ENCODE measurements at regions not wholly inside any gene's neighbourhood (a gene's known extent, or its start where the extent isn't known, plus 50 kb on each side); places are given as distances from the start of the nearest gene placed in this dataset.

DNA sequence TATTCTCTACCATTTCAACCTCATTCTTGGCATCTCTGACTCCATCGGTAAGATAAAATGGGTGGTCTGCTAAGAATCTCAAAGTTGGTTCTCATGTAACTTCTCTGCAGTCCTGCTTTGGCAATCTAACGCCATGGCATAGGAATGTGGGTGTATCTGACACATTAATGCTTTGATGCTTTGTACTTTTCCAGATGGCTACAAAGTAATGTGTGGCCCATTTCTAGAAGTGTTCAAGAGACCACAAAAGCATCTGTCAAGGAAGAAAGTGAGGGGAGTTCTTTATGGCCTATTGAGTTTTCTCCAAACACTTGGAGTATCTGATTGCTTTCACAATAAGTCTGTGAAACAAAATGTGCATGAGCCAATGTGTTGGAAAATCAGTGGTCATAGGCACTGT lies 339.9 kb upstream of the TGFBR2 start:
- no peak overlapping the region for H3K4me3 ChIP-seq (ENCODE audit: low read depth, low read length)
- TF ChIP-seq, protein P1, sequence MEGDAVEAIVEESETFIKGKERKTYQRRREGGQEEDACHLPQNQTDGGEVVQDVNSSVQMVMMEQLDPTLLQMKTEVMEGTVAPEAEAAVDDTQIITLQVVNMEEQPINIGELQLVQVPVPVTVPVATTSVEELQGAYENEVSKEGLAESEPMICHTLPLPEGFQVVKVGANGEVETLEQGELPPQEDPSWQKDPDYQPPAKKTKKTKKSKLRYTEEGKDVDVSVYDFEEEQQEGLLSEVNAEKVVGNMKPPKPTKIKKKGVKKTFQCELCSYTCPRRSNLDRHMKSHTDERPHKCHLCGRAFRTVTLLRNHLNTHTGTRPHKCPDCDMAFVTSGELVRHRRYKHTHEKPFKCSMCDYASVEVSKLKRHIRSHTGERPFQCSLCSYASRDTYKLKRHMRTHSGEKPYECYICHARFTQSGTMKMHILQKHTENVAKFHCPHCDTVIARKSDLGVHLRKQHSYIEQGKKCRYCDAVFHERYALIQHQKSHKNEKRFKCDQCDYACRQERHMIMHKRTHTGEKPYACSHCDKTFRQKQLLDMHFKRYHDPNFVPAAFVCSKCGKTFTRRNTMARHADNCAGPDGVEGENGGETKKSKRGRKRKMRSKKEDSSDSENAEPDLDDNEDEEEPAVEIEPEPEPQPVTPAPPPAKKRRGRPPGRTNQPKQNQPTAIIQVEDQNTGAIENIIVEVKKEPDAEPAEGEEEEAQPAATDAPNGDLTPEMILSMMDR (IDR thresholded peaks at IDR 0.05; ENCODE audit: insufficient read depth, low read length, poor library complexity, severe bottlenecking): no peak
- no peak for DNase-seq (ENCODE audit: low read depth)
- no peaks in the 10 kb centered on the region for H3K36me3 ChIP-seq (ENCODE audit: control insufficient read depth, insufficient read depth, low read length)
- H3K27me3 ChIP-seq (ENCODE audit: control insufficient read depth, insufficient read depth, low read length): no peaks in the 10 kb centered on the region

DNA sequence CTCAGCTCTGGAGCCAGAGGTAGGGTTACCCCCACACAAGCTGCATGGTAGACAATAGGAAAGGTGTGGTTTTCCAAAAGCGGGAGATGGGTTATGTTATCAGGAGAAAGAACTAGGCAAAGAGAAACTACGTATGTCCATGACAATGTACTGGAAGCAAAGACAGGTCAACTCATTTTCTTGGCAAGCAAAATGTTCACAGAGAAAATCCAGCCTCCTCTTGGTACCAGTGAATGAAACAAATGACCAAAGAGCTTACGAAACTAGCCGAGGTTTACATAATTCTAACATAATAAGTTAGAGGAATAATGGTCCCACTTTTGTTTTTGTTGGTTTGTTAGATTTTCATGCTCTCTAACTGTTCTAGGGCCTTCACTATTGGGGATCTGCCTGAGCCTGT lies 338.1 kb upstream of the TGFBR2 start:
- TF ChIP-seq, protein P1 (IDR thresholded peaks at IDR 0.05; ENCODE audit: insufficient read depth, low read length, poor library complexity, severe bottlenecking): no peak
- Histone ChIP-seq H3K27me3 (ENCODE audit: control insufficient read depth, insufficient read depth, low read length) (no peaks in the 10 kb centered on the region), H3K4me3 (ENCODE audit: low read depth, low read length) (no peak overlapping the region), H3K36me3 (ENCODE audit: control insufficient read depth, insufficient read depth, low read length) (no peaks in the 10 kb centered on the region)
- no peak for DNase-seq (ENCODE audit: low read depth)

DNA sequence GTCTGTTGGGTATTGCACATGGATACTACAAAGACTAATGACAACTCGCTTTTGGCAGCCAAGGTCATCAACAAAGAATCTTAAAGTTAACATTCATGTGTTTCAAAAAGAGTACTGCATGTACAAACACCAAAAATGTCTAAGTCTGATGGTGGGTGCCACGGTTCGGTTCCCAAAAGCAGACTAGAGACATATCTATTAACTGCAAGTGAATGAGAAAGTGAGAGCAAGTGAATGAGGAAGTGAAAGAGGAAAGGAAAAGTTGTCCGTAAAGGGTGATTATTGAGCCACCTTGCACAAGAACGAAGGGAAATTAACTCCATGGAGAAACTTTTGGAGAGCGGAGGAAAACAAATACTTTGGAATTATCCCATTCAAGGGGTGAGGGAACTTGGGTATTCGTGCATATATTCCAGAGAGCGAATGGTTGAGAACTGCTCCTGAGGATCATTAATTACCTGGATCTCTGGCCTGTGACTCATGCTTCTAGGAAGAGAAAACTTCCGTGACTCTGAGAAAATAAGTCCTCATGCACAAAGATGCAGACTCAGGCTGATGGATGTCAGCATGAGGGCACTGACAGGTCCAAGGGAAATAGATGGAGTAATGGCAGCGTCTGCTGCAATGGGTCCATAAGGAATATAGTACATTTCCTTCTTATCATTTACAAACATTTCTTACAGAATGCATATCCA lies 336.5 kb upstream of the TGFBR2 start:
- TF ChIP-seq, protein P1 (IDR thresholded peaks at IDR 0.05; ENCODE audit: insufficient read depth, low read length, poor library complexity, severe bottlenecking): no peak

DNA sequence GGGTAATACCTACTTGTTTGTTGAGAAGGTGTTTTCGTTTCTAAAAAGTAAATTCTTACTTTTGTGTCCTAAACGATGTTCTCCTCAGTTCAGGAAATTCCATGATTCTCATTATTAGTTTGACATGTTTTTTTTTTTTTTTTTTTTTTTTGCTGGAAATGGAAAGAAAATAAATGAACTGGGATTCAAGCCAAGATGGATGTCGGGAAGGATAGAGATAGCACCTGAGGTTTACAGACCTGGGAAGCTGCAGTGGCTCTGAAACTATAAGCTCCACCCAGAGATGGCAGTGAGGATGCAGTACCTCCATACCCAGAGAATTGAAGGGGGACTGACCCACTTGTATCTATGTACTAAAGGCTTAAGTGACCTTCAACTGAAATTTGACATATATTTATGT lies 334.6 kb upstream of the TGFBR2 start:
- Histone ChIP-seq H3K4me3 (ENCODE audit: low read depth, low read length) (no peak overlapping the region), H3K36me3 (ENCODE audit: control insufficient read depth, insufficient read depth, low read length) (no peaks in the 10 kb centered on the region), H3K27me3 (ENCODE audit: control insufficient read depth, insufficient read depth, low read length) (no peaks in the 10 kb centered on the region)
- DNase-seq (ENCODE audit: low read depth): no peak
- TF ChIP-seq, protein P1 (IDR thresholded peaks at IDR 0.05; ENCODE audit: insufficient read depth, low read length, poor library complexity, severe bottlenecking): no peak

More for the DNA sequence above, 336.5 kb upstream of the TGFBR2 start:
- DNase-seq (ENCODE audit: low read depth): no peak
- H3K4me3 ChIP-seq (ENCODE audit: low read depth, low read length): no peak overlapping the region
- no peaks in the 10 kb centered on the region for H3K27me3 ChIP-seq (ENCODE audit: control insufficient read depth, insufficient read depth, low read length)
- H3K36me3 ChIP-seq (ENCODE audit: control insufficient read depth, insufficient read depth, low read length): no peaks in the 10 kb centered on the region

DNA sequence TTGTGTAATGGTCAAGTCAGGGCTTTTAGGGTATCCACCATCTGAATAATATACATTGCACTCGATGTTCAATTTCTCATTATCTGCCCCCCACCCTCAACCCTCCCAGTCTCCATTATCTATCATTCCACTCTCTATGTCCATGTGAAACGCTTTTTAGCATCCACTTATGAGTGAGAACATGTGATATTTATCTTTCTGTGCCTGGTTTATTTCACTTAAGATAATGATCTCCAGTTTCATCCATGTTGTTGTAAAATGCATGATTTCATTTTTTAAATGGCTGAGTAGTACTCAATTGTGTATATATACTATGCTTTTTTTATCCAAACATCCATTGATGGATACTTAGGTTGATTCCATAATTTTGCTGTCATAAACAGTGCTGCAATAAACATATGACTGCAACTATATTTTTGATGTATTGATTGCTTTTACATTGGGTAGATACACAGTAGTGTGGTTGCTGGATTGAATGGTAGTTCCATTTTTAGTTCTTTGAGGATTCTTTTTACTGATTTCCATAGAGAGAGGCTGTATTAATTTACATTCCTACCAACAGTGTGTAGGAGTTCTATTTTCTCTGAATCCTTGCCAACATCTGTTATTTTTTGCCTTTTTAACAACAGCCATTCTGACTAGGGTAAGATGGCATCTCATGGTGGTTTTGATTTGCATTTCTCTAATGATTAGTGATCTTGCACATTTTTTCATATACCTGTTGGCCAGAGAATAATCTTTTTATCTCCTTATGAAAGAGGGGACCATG lies 332.9 kb upstream of the TGFBR2 start:
- H3K27me3 ChIP-seq (ENCODE audit: control insufficient read depth, insufficient read depth, low read length): no peaks in the 10 kb centered on the region
- DNase-seq (ENCODE audit: low read depth): no peak
- TF ChIP-seq, protein P1 (IDR thresholded peaks at IDR 0.05; ENCODE audit: insufficient read depth, low read length, poor library complexity, severe bottlenecking): no peak
- H3K4me3 ChIP-seq (ENCODE audit: low read depth, low read length): no peak overlapping the region
- no peaks in the 10 kb centered on the region for H3K36me3 ChIP-seq (ENCODE audit: control insufficient read depth, insufficient read depth, low read length)
